HL-60 (cell line): ENCODE measurements at regions not wholly inside any gene's neighbourhood (a gene's known extent, or its start where the extent isn't known, plus 50 kb on each side); places are given as distances from the start of the nearest gene placed in this dataset.
A peak's percentile ranks its signal among the peaks of the same experiment; 100 is the strongest.

ENCODE experiments used
- DNase-seq, 2 experiments: peaks; one replicate each; pipeline ENCODE4 v3.0.0-alpha.2; 2010 to 2020; ENCODE audit warnings: low read depth in 1 of 2, low spot score in 1 of 2
- H3K27ac ChIP-seq: fragments of 250-450 bp; sonication (Bioruptor Pico); replicated peaks from 2 replicates; pipeline ENCODE4 v1.5.1; 2020; ENCODE audit warnings: mild to moderate bottlenecking, moderate library complexity
- H3K27me3 ChIP-seq: fragments of 250-450 bp; sonication (Bioruptor Pico); 2 replicates; pipeline ENCODE4 v1.5.1; 2021; ENCODE audit warnings: mild to moderate bottlenecking, moderate library complexity; ENCODE audit not compliant: insufficient read depth, poor library complexity, severe bottlenecking
- H3K4me3 ChIP-seq: replicated peaks from 2 replicates; pipeline ENCODE4 v1.5.1; 2011; ENCODE audit warnings: mild to moderate bottlenecking, control low read depth, low read length; ENCODE audit not compliant: insufficient read depth
- CTCF ChIP-seq: IDR thresholded peaks from one replicate; pipeline ENCODE4 v1.5.1; 2011; ENCODE audit warnings: low read length, control low read depth, inconsistent platforms; ENCODE audit not compliant: insufficient read depth
- GABPA ChIP-seq: IDR thresholded peaks from 2 replicates; pipeline ENCODE4 v1.6.1; 2012; ENCODE audit warnings: low read depth
- POLR2AphosphoS5 ChIP-seq: IDR thresholded peaks from 2 replicates; pipeline ENCODE4 v1.6.1; 2012; ENCODE audit warnings: low read depth
- REST ChIP-seq: IDR thresholded peaks from 2 replicates; pipeline ENCODE4 v1.6.1; 2012; ENCODE audit warnings: low read depth; ENCODE audit not compliant: insufficient replicate concordance
- SPI1 ChIP-seq: IDR thresholded peaks from 2 replicates; pipeline ENCODE4 v1.6.1; 2012; ENCODE audit warnings: low read depth, mild to moderate bottlenecking, borderline replicate concordance

- no peak overlapping the region for H3K4me3 ChIP-seq
- DNase-seq = no peak
- H3K27ac ChIP-seq = no peak overlapping the region
- TF ChIP-seq CTCF (no peak), SPI1 (peak; percentile 51; the same call in 1 of the 2 replicates), GABPA (no peak), POLR2AphosphoS5 (no peak)
- H3K27me3 ChIP-seq = peaks cover 3% of the 10 kb centered on the region
Observed at GRCh38 chr13:97723655-97724054, 229.8 kb upstream of the IPO5 start.

GRCh38 chr13:97724450-97724849 lies 229.0 kb upstream of the IPO5 start:
- peaks cover 3% of the 10 kb centered on the region for H3K27me3 ChIP-seq
- no peak overlapping the region for H3K27ac ChIP-seq
- no peak for DNase-seq
- H3K4me3 ChIP-seq = no peak overlapping the region
- TF ChIP-seq REST = no peak
- TF ChIP-seq GABPA = no peak
- TF ChIP-seq POLR2AphosphoS5 = no peak
- TF ChIP-seq CTCF = no peak
- TF ChIP-seq SPI1 = no peak

- DNase-seq = peak in 1 of 2 experiments; percentile 42
- peaks cover 3% of the 10 kb centered on the region for H3K27me3 ChIP-seq
- H3K4me3 ChIP-seq = no peak overlapping the region
- TF ChIP-seq REST (no peak), SPI1 (no peak), POLR2AphosphoS5 (no peak), GABPA (no peak), CTCF (no peak)
- H3K27ac ChIP-seq = no peak overlapping the region
Observed at GRCh38 chr13:97726664-97727280, 226.7 kb upstream of the IPO5 start.

- Histone ChIP-seq H3K27me3 (peaks cover 2% of the 10 kb centered on the region), H3K27ac (no peak overlapping the region), H3K4me3 (no peak overlapping the region)
- no peak for DNase-seq
- TF ChIP-seq CTCF (no peak), REST (no peak), POLR2AphosphoS5 (no peak), SPI1 (no peak), GABPA (no peak)
Observed at GRCh38 chr13:97727991-97728390, 225.5 kb upstream of the IPO5 start.
